Endothelial cell of umbilical vein (primary cell): ENCODE measurements at regions not wholly inside any gene's neighbourhood (a gene's known extent, or its start where the extent isn't known, plus 50 kb on each side); places are given as distances from the start of the nearest gene placed in this dataset. TPM values are rescaled to one million over a fixed set of nuclear protein-coding genes. Genes with fewer than 3 reads are reported as not detected.

Experiments
- BruUV-seq: library from RNA; stranded (reverse); fragments of 400-500 nt; replicated peaks from 2 replicates; lab custom pipeline; 2021; lab: Mats Ljungman, UMichigan
- CTCF ChIA-PET: fragments of 300-600, 350-600 bp; sonication (Branson Sonifier 250); formaldehyde crosslinking; loops from one replicate; lab custom pipeline; 2021; ENCODE audit warnings: antibody characterized with exemption, inconsistent platforms; lab: Charles Lee
- POLR2A ChIA-PET: fragments of 300-600, 350-600 bp; sonication (Branson Sonifier 250); formaldehyde crosslinking; loops from one replicate; lab custom pipeline; 2021; ENCODE audit warnings: antibody characterized with exemption, inconsistent platforms; lab: Charles Lee
- DNase-seq: peaks from one replicate; pipeline ENCODE4 v3.0.0-alpha.2; 2011; ENCODE audit warnings: low read depth, low spot score
- FAIRE-seq: peaks from 2 replicates; lab custom pipeline; 2011; peaks lifted over from hg19 to GRCh38; lab: Jason Lieb, UNC
- H2AFZ ChIP-seq: 2 replicates; pipeline ENCODE4 v1.6.0; 2012; ENCODE audit warnings: low read depth, low read length, control low read depth, inconsistent platforms
- H3K27ac ChIP-seq: 2 replicates; pipeline ENCODE4 v1.5.1; 2011; ENCODE audit warnings: low read depth, mild to moderate bottlenecking, control low read depth, low read length, moderate library complexity; ENCODE audit not compliant: insufficient read depth
- H3K27me3 ChIP-seq, 2 experiments: 2 replicates each; pipeline versions ENCODE4 v1.6.0 to v1.6.1; 2011; ENCODE audit warnings: low read length in 2 of 2, mixed read lengths in 1 of 2; ENCODE audit not compliant: control insufficient read depth in 2 of 2, insufficient read depth in 2 of 2
- H3K36me3 ChIP-seq, 2 experiments: 2 replicates in 1 of 2; 3 replicates in 1 of 2; pipeline ENCODE4 v1.5.1; 2011; ENCODE audit warnings: low read length in 2 of 2, mild to moderate bottlenecking in 1 of 2, moderate library complexity in 1 of 2; ENCODE audit not compliant: control insufficient read depth in 2 of 2, insufficient read depth in 2 of 2; ENCODE audit errors: extremely low read depth in 1 of 2
- H3K4me1 ChIP-seq: 3 replicates; pipeline ENCODE4 v1.5.1; 2011; ENCODE audit warnings: mild to moderate bottlenecking, low read length; ENCODE audit not compliant: control insufficient read depth, insufficient read depth; ENCODE audit errors: extremely low read depth
- H3K4me2 ChIP-seq: 2 replicates; pipeline ENCODE4 v1.6.1; 2011; ENCODE audit warnings: low read length, control low read depth, mixed read lengths; ENCODE audit not compliant: insufficient read depth
- H3K4me3 ChIP-seq, 3 experiments: fragments of 200-600 bp in 1 of 3; sonication (generic), shearing (Covaris generic) in 1 of 3; replicated peaks in 1 of 3; 2 replicates each; pipeline ENCODE4 v1.5.1; 2011 to 2016; ENCODE audit warnings: control low read depth in 3 of 3, low read length in 3 of 3, mild to moderate bottlenecking in 2 of 3, inconsistent platforms in 1 of 3, low read depth in 1 of 3, moderate library complexity in 1 of 3; ENCODE audit not compliant: insufficient read depth in 1 of 3
- H3K79me2 ChIP-seq: 2 replicates; pipeline ENCODE4 v1.6.0; 2012; ENCODE audit warnings: low read length, inconsistent platforms; ENCODE audit not compliant: control insufficient read depth, insufficient read depth
- H3K9ac ChIP-seq: replicated peaks from 2 replicates; pipeline ENCODE3; 2011; ENCODE audit warnings: low read length, control low read depth; ENCODE audit not compliant: insufficient read depth; ENCODE audit errors: extremely low read depth
- H3K9me1 ChIP-seq: replicated peaks from 3 replicates; pipeline ENCODE4 v1.6.0; 2011; ENCODE audit warnings: mild to moderate bottlenecking, low read length; ENCODE audit not compliant: control insufficient read depth, insufficient read depth; ENCODE audit errors: extremely low read depth
- H3K9me3 ChIP-seq: replicated peaks from 2 replicates; pipeline ENCODE4 v1.5.1; 2012; ENCODE audit warnings: low read length, inconsistent platforms; ENCODE audit not compliant: control insufficient read depth, insufficient read depth
- H4K20me1 ChIP-seq: replicated peaks from 2 replicates; pipeline ENCODE3; 2011; ENCODE audit warnings: mild to moderate bottlenecking, low read length; ENCODE audit not compliant: control insufficient read depth, insufficient read depth; ENCODE audit errors: extremely low read depth
- EZH2 ChIP-seq: IDR thresholded peaks from 2 replicates; pipeline ENCODE4 v1.6.1; 2012; ENCODE audit warnings: borderline replicate concordance, low read depth, mild to moderate bottlenecking, moderate library complexity, low read length, inconsistent platforms; ENCODE audit not compliant: severe bottlenecking
- FOS ChIP-seq: IDR thresholded peaks from 2 replicates; pipeline ENCODE4 v1.6.1; 2011; ENCODE audit warnings: mild to moderate bottlenecking, low read length, moderate library complexity, borderline replicate concordance; ENCODE audit not compliant: insufficient read depth
- GATA2 ChIP-seq: IDR thresholded peaks from 2 replicates; pipeline ENCODE4 v1.7.0; 2011; ENCODE audit warnings: low read depth, mild to moderate bottlenecking, moderate library complexity, mixed read lengths, low read length; ENCODE audit not compliant: insufficient read length, insufficient read depth
- JUN ChIP-seq: IDR thresholded peaks from 2 replicates; pipeline ENCODE4 v1.6.1; 2011; ENCODE audit warnings: borderline replicate concordance, low read depth; ENCODE audit not compliant: insufficient read length, insufficient read depth
- MYC ChIP-seq: IDR thresholded peaks from one replicate; pipeline ENCODE4 v1.6.1; 2011; ENCODE audit warnings: mild to moderate bottlenecking, low read depth, low read length
- POLR2A ChIP-seq: IDR thresholded peaks from 2 replicates; pipeline ENCODE4 v1.6.1; 2012; ENCODE audit warnings: low read depth, mild to moderate bottlenecking, control low read depth, low read length
- POLR2AphosphoS5 ChIP-seq: IDR thresholded peaks from 2 replicates; pipeline ENCODE4 v1.6.1; 2012; ENCODE audit warnings: low read depth, mild to moderate bottlenecking, control low read depth, low read length, moderate library complexity; ENCODE audit not compliant: insufficient read depth
- dilution Hi-C: fragments of 300-500 bp; cut with MboI; formaldehyde crosslinking; loops from one replicate; pipeline ENCODE4 v1.15.0; 2019; ENCODE audit warnings: low sequenced_read_pairs; ENCODE audit not compliant: extremely low pct_ligation_motif_present
- intact Hi-C: fragments of 100-400 bp; cut with micrococcal nuclease; formaldehyde crosslinking; loops from one replicate; pipeline ENCODE4 v1.10.0; 2022
- microRNA-seq: library from miRNA; unstranded; fragments of <30 nt; microRNA quantifications from one replicate; pipeline ENCODE4 v1.2.0, GENCODE V29; 2021; ENCODE audit warnings: borderline number of aligned reads, borderline replicate concordance
- small RNA-seq: library from RNA; depleted of rRNA; stranded (forward); fragments of <200 nt; gene quantifications from one replicate; pipeline ENCODE3, GENCODE V24; 2012; ENCODE audit warnings: low replicate concordance, low read depth; ENCODE audit not compliant: insufficient read depth, insufficient read length
- TF ChIP-seq, protein P1 (sequence below): IDR thresholded peaks from 2 replicates; pipeline ENCODE4 v1.6.1; 2011; ENCODE audit not compliant: insufficient read depth, insufficient read length
- TF ChIP-seq, protein P2 (sequence below), 2 donors: IDR thresholded peaks; 1 replicate in 1 of 2; 2 replicates in 1 of 2; pipeline ENCODE4 v1.5.1; 2011; ENCODE audit warnings: low read length in 2 of 2, mild to moderate bottlenecking in 2 of 2, moderate library complexity in 2 of 2, control low read depth in 1 of 2, inconsistent platforms in 1 of 2, low read depth in 1 of 2; ENCODE audit not compliant: insufficient read depth in 1 of 2; ENCODE audit errors: extremely low read depth in 1 of 2

DNA sequence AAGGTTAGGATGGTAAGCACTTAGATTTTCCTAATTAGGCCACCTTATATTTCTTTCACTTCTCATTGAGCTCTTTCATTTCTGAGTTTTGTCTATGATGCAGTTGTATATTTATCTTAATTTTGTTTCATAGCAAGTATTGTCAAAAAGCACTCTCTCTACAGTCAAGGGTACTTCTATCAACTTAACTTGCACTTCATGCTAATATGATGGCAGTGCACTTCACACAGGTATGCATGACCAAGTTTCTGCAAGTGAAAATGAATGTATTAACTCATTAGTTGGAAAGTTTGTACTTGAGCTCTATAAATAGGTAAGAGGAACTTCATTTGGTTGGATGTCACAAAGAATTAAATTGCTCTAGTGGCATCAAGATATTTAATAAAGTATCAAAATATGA lies 51.5 kb upstream of the CDH19 start:
- DNase-seq (no peak), FAIRE-seq (no peak)
- Histone ChIP-seq H3K27me3 (no peaks in the 10 kb centered on the region), H3K9me3 (no peaks in the 10 kb centered on the region), H3K9ac (no peak overlapping the region), H3K4me3 (no peak overlapping the region), H3K4me2 (no peak overlapping the region), H2AFZ (no peak overlapping the region), H3K4me1 (no peaks in the 10 kb centered on the region), H4K20me1 (no peaks in the 10 kb centered on the region), H3K36me3 (no peaks in the 10 kb centered on the region), H3K27ac (no peak overlapping the region), H3K9me1 (no peaks in the 10 kb centered on the region), H3K79me2 (no peaks in the 10 kb centered on the region)
- intact Hi-C loops, result no loop called here
- ChIA-PET CTCF (interaction anchor here (1.0 kb wide), 1 partner anchor 10 kb away, joined by 3 read pairs; no protein-coding TSS in a partner anchor), POLR2A (interaction anchor here (0.6 kb wide), 1 partner anchor 124 kb away, joined by 3 read pairs; no protein-coding TSS in a partner anchor)
- dilution Hi-C loops, result no loop called here
- no TSS peak for BruUV-seq
- TF ChIP-seq FOS (no peak), MYC (no peak), POLR2AphosphoS5 (no peak), EZH2 (no peak), POLR2A (no peak), GATA2 (no peak), JUN (no peak)
- TF ChIP-seq, protein P1, sequence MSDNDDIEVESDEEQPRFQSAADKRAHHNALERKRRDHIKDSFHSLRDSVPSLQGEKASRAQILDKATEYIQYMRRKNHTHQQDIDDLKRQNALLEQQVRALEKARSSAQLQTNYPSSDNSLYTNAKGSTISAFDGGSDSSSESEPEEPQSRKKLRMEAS, result no peak
- TF ChIP-seq, protein P2, sequence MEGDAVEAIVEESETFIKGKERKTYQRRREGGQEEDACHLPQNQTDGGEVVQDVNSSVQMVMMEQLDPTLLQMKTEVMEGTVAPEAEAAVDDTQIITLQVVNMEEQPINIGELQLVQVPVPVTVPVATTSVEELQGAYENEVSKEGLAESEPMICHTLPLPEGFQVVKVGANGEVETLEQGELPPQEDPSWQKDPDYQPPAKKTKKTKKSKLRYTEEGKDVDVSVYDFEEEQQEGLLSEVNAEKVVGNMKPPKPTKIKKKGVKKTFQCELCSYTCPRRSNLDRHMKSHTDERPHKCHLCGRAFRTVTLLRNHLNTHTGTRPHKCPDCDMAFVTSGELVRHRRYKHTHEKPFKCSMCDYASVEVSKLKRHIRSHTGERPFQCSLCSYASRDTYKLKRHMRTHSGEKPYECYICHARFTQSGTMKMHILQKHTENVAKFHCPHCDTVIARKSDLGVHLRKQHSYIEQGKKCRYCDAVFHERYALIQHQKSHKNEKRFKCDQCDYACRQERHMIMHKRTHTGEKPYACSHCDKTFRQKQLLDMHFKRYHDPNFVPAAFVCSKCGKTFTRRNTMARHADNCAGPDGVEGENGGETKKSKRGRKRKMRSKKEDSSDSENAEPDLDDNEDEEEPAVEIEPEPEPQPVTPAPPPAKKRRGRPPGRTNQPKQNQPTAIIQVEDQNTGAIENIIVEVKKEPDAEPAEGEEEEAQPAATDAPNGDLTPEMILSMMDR (IDR thresholded peaks at IDR 0.05; ENCODE audit: extremely low read depth in 1 of 2, insufficient read depth in 1 of 2, low read depth in 1 of 2, low read length in 2 of 2), result no peak

Small RNA genes lying in the stretch of these regions (microRNA-seq; reads per million reads assigned to microRNA genes)
- gene MIR5011, result not detected

Small RNA genes lying in the stretch of these regions (small RNA-seq; reads per million reads assigned to genes)
- not detected for gene AC091042.1
- gene MIR5011, result not detected
- not detected for gene RNU6-1037P
- gene RPL31P9, result not detected
